ENCODE measurements at regions not wholly inside any gene's neighbourhood (a gene's known extent, or its start where the extent isn't known, plus 50 kb on each side); places are given as distances from the start of the nearest gene placed in this dataset.

- peak overlapping the region; percentile 56 for H3K9ac ChIP-seq (ENCODE audit: low read length)
- H3K4me3 ChIP-seq (ENCODE audit: low read length) = no peak overlapping the region
- no peaks in the 10 kb centered on the region for H3K27me3 ChIP-seq (replicated peaks; ENCODE audit: control insufficient read depth, insufficient read depth, low read length)
- H3K36me3 ChIP-seq (ENCODE audit: control insufficient read depth, insufficient read depth, low read length, severe bottlenecking) = no peaks in the 10 kb centered on the region
- H3K9me3 ChIP-seq (ENCODE audit: control insufficient read depth, low read length) = no peaks in the 10 kb centered on the region
- DNase-seq (ENCODE audit: low read depth) = peak; percentile 90
- peaks cover 28% of the 10 kb centered on the region for H3K4me1 ChIP-seq (ENCODE audit: control insufficient read depth, insufficient read depth, low read length)
Observed at GRCh38 chr11:103624708-103625623, 411.5 kb upstream of the DDI1 start.

GRCh38 chr11:103625624-103625965, 410.8 kb upstream of the DDI1 start:
- H3K36me3 ChIP-seq (ENCODE audit: control insufficient read depth, insufficient read depth, low read length, severe bottlenecking) = no peaks in the 10 kb centered on the region
- H3K9me3 ChIP-seq (ENCODE audit: control insufficient read depth, low read length) = no peaks in the 10 kb centered on the region
- H3K27me3 ChIP-seq (replicated peaks; ENCODE audit: control insufficient read depth, insufficient read depth, low read length) = no peaks in the 10 kb centered on the region
- DNase-seq (ENCODE audit: low read depth) = no peak
- peaks cover 23% of the 10 kb centered on the region for H3K4me1 ChIP-seq (ENCODE audit: control insufficient read depth, insufficient read depth, low read length)
- H3K9ac ChIP-seq (ENCODE audit: low read length) = peak overlapping the region; percentile 56
- H3K4me3 ChIP-seq (ENCODE audit: low read length) = no peak overlapping the region

- H3K9ac ChIP-seq (ENCODE audit: low read length) = no peak overlapping the region
- peaks cover 26% of the 10 kb centered on the region for H3K4me1 ChIP-seq (ENCODE audit: control insufficient read depth, insufficient read depth, low read length)
- no peaks in the 10 kb centered on the region for H3K9me3 ChIP-seq (ENCODE audit: control insufficient read depth, low read length)
- no peak for DNase-seq (ENCODE audit: low read depth)
- no peaks in the 10 kb centered on the region for H3K27me3 ChIP-seq (replicated peaks; ENCODE audit: control insufficient read depth, insufficient read depth, low read length)
- no peak overlapping the region for H3K4me3 ChIP-seq (ENCODE audit: low read length)
- no peaks in the 10 kb centered on the region for H3K36me3 ChIP-seq (ENCODE audit: control insufficient read depth, insufficient read depth, low read length, severe bottlenecking)
Observed at GRCh38 chr11:103628121-103628520, 408.3 kb upstream of the DDI1 start.

GRCh38 chr11:103631841-103632240, 404.6 kb upstream of the DDI1 start:
- no peak overlapping the region for H3K4me3 ChIP-seq (ENCODE audit: low read length)
- DNase-seq (ENCODE audit: low read depth) = no peak
- H3K27me3 ChIP-seq (replicated peaks; ENCODE audit: control insufficient read depth, insufficient read depth, low read length) = no peaks in the 10 kb centered on the region
- peaks cover 16% of the 10 kb centered on the region for H3K4me1 ChIP-seq (ENCODE audit: control insufficient read depth, insufficient read depth, low read length)
- no peaks in the 10 kb centered on the region for H3K36me3 ChIP-seq (ENCODE audit: control insufficient read depth, insufficient read depth, low read length, severe bottlenecking)
- no peak overlapping the region for H3K9ac ChIP-seq (ENCODE audit: low read length)
- H3K9me3 ChIP-seq (ENCODE audit: control insufficient read depth, low read length) = no peaks in the 10 kb centered on the region

- no peaks in the 10 kb centered on the region for H3K9me3 ChIP-seq (ENCODE audit: control insufficient read depth, low read length)
- H3K9ac ChIP-seq (ENCODE audit: low read length) = peak overlapping the region; percentile 66
- no peak overlapping the region for H3K4me3 ChIP-seq (ENCODE audit: low read length)
- H3K36me3 ChIP-seq (ENCODE audit: control insufficient read depth, insufficient read depth, low read length, severe bottlenecking) = no peaks in the 10 kb centered on the region
- H3K4me1 ChIP-seq (ENCODE audit: control insufficient read depth, insufficient read depth, low read length) = peaks cover 16% of the 10 kb centered on the region
- H3K27me3 ChIP-seq (replicated peaks; ENCODE audit: control insufficient read depth, insufficient read depth, low read length) = no peaks in the 10 kb centered on the region
- peak; percentile 40 for DNase-seq (ENCODE audit: low read depth)
Observed at GRCh38 chr11:103633068-103633788, 403.2 kb upstream of the DDI1 start.

GRCh38 chr11:103633819-103634590, 402.4 kb upstream of the DDI1 start:
- H3K4me3 ChIP-seq (ENCODE audit: low read length) = no peak overlapping the region
- H3K4me1 ChIP-seq (ENCODE audit: control insufficient read depth, insufficient read depth, low read length) = peaks cover 16% of the 10 kb centered on the region
- H3K36me3 ChIP-seq (ENCODE audit: control insufficient read depth, insufficient read depth, low read length, severe bottlenecking) = no peaks in the 10 kb centered on the region
- H3K9me3 ChIP-seq (ENCODE audit: control insufficient read depth, low read length) = no peaks in the 10 kb centered on the region
- H3K9ac ChIP-seq (ENCODE audit: low read length) = peak overlapping the region; percentile 66
- H3K27me3 ChIP-seq (replicated peaks; ENCODE audit: control insufficient read depth, insufficient read depth, low read length) = no peaks in the 10 kb centered on the region
- DNase-seq (ENCODE audit: low read depth) = no peak

GRCh38 chr11:103636232-103636631, 400.2 kb upstream of the DDI1 start:
- DNase-seq (ENCODE audit: low read depth) = no peak
- Histone ChIP-seq H3K9ac (ENCODE audit: low read length) (no peak overlapping the region), H3K27me3 (replicated peaks; ENCODE audit: control insufficient read depth, insufficient read depth, low read length) (no peaks in the 10 kb centered on the region), H3K36me3 (ENCODE audit: control insufficient read depth, insufficient read depth, low read length, severe bottlenecking) (no peaks in the 10 kb centered on the region), H3K9me3 (ENCODE audit: control insufficient read depth, low read length) (no peaks in the 10 kb centered on the region), H3K4me3 (ENCODE audit: low read length) (no peak overlapping the region), H3K4me1 (ENCODE audit: control insufficient read depth, insufficient read depth, low read length) (peaks cover 16% of the 10 kb centered on the region)

GRCh38 chr11:103637295-103637694, 399.1 kb upstream of the DDI1 start:
- H3K27me3 ChIP-seq (replicated peaks; ENCODE audit: control insufficient read depth, insufficient read depth, low read length) = no peaks in the 10 kb centered on the region
- no peak overlapping the region for H3K9ac ChIP-seq (ENCODE audit: low read length)
- H3K4me3 ChIP-seq (ENCODE audit: low read length) = no peak overlapping the region
- no peak for DNase-seq (ENCODE audit: low read depth)
- no peaks in the 10 kb centered on the region for H3K36me3 ChIP-seq (ENCODE audit: control insufficient read depth, insufficient read depth, low read length, severe bottlenecking)
- no peaks in the 10 kb centered on the region for H3K9me3 ChIP-seq (ENCODE audit: control insufficient read depth, low read length)
- peaks cover 16% of the 10 kb centered on the region for H3K4me1 ChIP-seq (ENCODE audit: control insufficient read depth, insufficient read depth, low read length)

GRCh38 chr11:103637831-103638230, 398.6 kb upstream of the DDI1 start:
- Histone ChIP-seq H3K27me3 (replicated peaks; ENCODE audit: control insufficient read depth, insufficient read depth, low read length) (no peaks in the 10 kb centered on the region), H3K4me1 (ENCODE audit: control insufficient read depth, insufficient read depth, low read length) (peaks cover 16% of the 10 kb centered on the region)

GRCh38 chr11:103644676-103645075, 391.8 kb upstream of the DDI1 start:
- DNase-seq (ENCODE audit: low read depth) = no peak
- H3K36me3 ChIP-seq (ENCODE audit: control insufficient read depth, insufficient read depth, low read length, severe bottlenecking) = no peaks in the 10 kb centered on the region
- H3K27me3 ChIP-seq (replicated peaks; ENCODE audit: control insufficient read depth, insufficient read depth, low read length) = no peaks in the 10 kb centered on the region
- no peaks in the 10 kb centered on the region for H3K9me3 ChIP-seq (ENCODE audit: control insufficient read depth, low read length)
- no peak overlapping the region for H3K9ac ChIP-seq (ENCODE audit: low read length)
- peaks cover 11% of the 10 kb centered on the region for H3K4me1 ChIP-seq (ENCODE audit: control insufficient read depth, insufficient read depth, low read length)
- no peak overlapping the region for H3K4me3 ChIP-seq (ENCODE audit: low read length)

More at GRCh38 chr11:103637831-103638230, 398.6 kb upstream of the DDI1 start:
- H3K4me3 ChIP-seq (ENCODE audit: low read length) = no peak overlapping the region
- H3K9ac ChIP-seq (ENCODE audit: low read length) = no peak overlapping the region
- H3K36me3 ChIP-seq (ENCODE audit: control insufficient read depth, insufficient read depth, low read length, severe bottlenecking) = no peaks in the 10 kb centered on the region
- no peak for DNase-seq (ENCODE audit: low read depth)
- no peaks in the 10 kb centered on the region for H3K9me3 ChIP-seq (ENCODE audit: control insufficient read depth, low read length)

GRCh38 chr11:103648054-103648453, 388.4 kb upstream of the DDI1 start:
- Histone ChIP-seq H3K4me1 (ENCODE audit: control insufficient read depth, insufficient read depth, low read length) (peaks cover 11% of the 10 kb centered on the region), H3K4me3 (ENCODE audit: low read length) (no peak overlapping the region), H3K9me3 (ENCODE audit: control insufficient read depth, low read length) (peaks cover 11% of the 10 kb centered on the region), H3K36me3 (ENCODE audit: control insufficient read depth, insufficient read depth, low read length, severe bottlenecking) (no peaks in the 10 kb centered on the region), H3K9ac (ENCODE audit: low read length) (no peak overlapping the region), H3K27me3 (replicated peaks; ENCODE audit: control insufficient read depth, insufficient read depth, low read length) (no peaks in the 10 kb centered on the region)
- no peak for DNase-seq (ENCODE audit: low read depth)

Data from adipocyte (in vitro differentiated cells).